Heart left ventricle (tissue), 16 donors: ENCODE measurements at regions not wholly inside any gene's neighbourhood (a gene's known extent, or its start where the extent isn't known, plus 50 kb on each side); places are given as distances from the start of the nearest gene placed in this dataset.
A peak's percentile ranks its signal among the peaks of the same experiment; 100 is the strongest.

ENCODE experiments used
- ATAC-seq, 4 donors: fragments of 200-7000 bp; cut with Tn5 transposase; one replicate each; pipeline ENCODE4 v1.9.1; 2020 to 2022; ENCODE audit warnings: moderate library complexity in 4 of 4, mild to moderate bottlenecking in 3 of 4, moderate number of reproducible peaks in 1 of 4
- DNase-seq, 5 donors: peaks; one replicate each; pipeline ENCODE4 v3.0.0-alpha.2; 2020
- H3K27ac ChIP-seq, 12 donors: fragments of 200-600 bp; sonication (generic) in 4 of 12; one replicate each; pipeline versions ENCODE4 v1.5.0 to v1.8.0; 2016 to 2022; ENCODE audit warnings: mild to moderate bottlenecking in 2 of 12
- H3K27me3 ChIP-seq, 9 donors: fragments of 200-600 bp; sonication (generic) in 2 of 9; one replicate each; pipeline versions ENCODE4 v1.5.1 to v1.8.0; 2016 to 2022; ENCODE audit warnings: mild to moderate bottlenecking in 3 of 9
- H3K36me3 ChIP-seq, 9 donors: fragments of 200-600 bp; sonication (generic) in 2 of 9; one replicate each; pipeline versions ENCODE4 v1.5.0 to v1.8.0; 2018 to 2022; ENCODE audit warnings: mild to moderate bottlenecking in 2 of 9
- H3K4me1 ChIP-seq, 12 donors: fragments of 200-600 bp; sonication (generic) in 4 of 12; one replicate each; pipeline versions ENCODE4 v1.5.0 to v1.8.0; 2016 to 2022; ENCODE audit warnings: mild to moderate bottlenecking in 3 of 12
- H3K4me3 ChIP-seq, 12 donors: fragments of 200-600 bp; sonication (generic) in 4 of 12; one replicate each; pipeline versions ENCODE4 v1.5.0 to v1.8.0; 2017 to 2022; ENCODE audit warnings: mild to moderate bottlenecking in 9 of 12, moderate library complexity in 4 of 12
- H3K9me3 ChIP-seq, 12 donors: fragments of 200-600 bp; sonication (generic) in 4 of 12; one replicate each; pipeline versions ENCODE4 v1.5.0 to v1.8.0; 2016 to 2022; ENCODE audit warnings: mild to moderate bottlenecking in 1 of 12
- POLR2A ChIP-seq, 2 donors: fragments of 450-650 bp; IDR thresholded peaks; one replicate each; pipeline ENCODE4 v1.6.1; 2017; ENCODE audit warnings: antibody characterized with exemption in 2 of 2, mild to moderate bottlenecking in 2 of 2, moderate library complexity in 2 of 2
- WGBS, 4 donors: extraction: QIAGEN DNeasy Blood & Tissue Kit in 2 of 4; methylation state at CpG; one replicate each; pipeline versions ENCODE4 v1.1.5 to v1.1.7; 2013 to 2018; 5-methylcytosine and 5-hydroxymethylcytosine counted together
- intact Hi-C, 10 donors: fragments of 100-400 bp; cut with DNase I; formaldehyde crosslinking; loops; one replicate each; pipeline versions ENCODE4 v1.11.1 to v1.14.2; 2022
- TF ChIP-seq, protein P1 (sequence below), 12 donors: fragments of 200-600 bp; sonication (generic) in 4 of 12; IDR thresholded peaks; one replicate each; pipeline versions ENCODE4 v1.5.0 to v1.8.0; 2018 to 2022; ENCODE audit warnings: antibody characterized with exemption in 12 of 12, mild to moderate bottlenecking in 5 of 12
- donor health status: ischemic (EF 13 %, LVEDD 7.1; RV severe dilation, severe dysfunction).
- donor health status: healthy with polysubstance abuse.
- donor health status: DM: no; HTN: yes; CAD: no.
- donor health status: DM: no; HTN: no; CAD: no.
- donor health status: ischemic (EF 25% LVEDD 6.9; RV normal size, moderate dysfunction).
- donor health status: ischemic (EF 25% LVEDD 5.7; RV mildly dilated, moderate dysfunction).
- donor health status: healthy.
- donor health status: DM: yes; HTN: yes; CAD: no.
- donor health status: ischemic (EF 35%, LVEDD 5.7; RV mildly dilated, moderate dysfunction).
- donor health status: nonischemic (EF 11% LVEDD 7.7; RV severe dilation, severe dysfunction).
- donor health status: DM: yes; HTN: yes; CAD: no.
- donor health status: PGD.
- donor health status: ischemic (EF 29% LVEDD 5.4; RV normal size, mild dysfunction).
- donor health status: nonischemic (EF 23%, LVEDD 6.1; RV moderate dilation, normal function).

DNA sequence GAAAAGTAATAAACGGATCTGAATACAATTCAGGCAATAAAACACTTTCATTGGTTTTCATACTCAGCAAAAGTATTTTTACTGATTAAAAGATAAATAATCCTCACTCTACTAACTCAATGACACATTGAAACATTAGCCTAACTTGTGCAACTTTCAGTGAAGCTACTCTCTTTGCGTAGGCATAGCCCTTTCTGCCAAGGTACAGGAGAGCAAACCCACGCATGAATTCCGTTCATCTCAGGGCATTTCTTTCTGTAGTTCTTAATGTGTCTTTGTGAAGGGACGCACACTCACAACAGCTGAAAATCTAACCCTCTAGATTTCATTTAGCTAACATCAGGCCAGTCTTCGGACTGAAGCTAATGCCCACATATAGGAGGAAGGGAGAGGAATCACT lies 66.4 kb upstream of the TLE1 start:
- no peak for ATAC-seq
- Histone ChIP-seq H3K27me3 (no peaks in the 10 kb centered on the region), H3K9me3 (no peaks in the 10 kb centered on the region), H3K4me1 (no peaks in the 10 kb centered on the region), H3K27ac (no peak overlapping the region), H3K4me3 (no peak overlapping the region), H3K36me3 (no peaks in the 10 kb centered on the region)
- intact Hi-C loops: loop anchor here in 1 of 10 donors (2.0 kb wide), 1 partner anchor 13 kb away; no protein-coding TSS in a partner anchor
- TF ChIP-seq, protein P1, sequence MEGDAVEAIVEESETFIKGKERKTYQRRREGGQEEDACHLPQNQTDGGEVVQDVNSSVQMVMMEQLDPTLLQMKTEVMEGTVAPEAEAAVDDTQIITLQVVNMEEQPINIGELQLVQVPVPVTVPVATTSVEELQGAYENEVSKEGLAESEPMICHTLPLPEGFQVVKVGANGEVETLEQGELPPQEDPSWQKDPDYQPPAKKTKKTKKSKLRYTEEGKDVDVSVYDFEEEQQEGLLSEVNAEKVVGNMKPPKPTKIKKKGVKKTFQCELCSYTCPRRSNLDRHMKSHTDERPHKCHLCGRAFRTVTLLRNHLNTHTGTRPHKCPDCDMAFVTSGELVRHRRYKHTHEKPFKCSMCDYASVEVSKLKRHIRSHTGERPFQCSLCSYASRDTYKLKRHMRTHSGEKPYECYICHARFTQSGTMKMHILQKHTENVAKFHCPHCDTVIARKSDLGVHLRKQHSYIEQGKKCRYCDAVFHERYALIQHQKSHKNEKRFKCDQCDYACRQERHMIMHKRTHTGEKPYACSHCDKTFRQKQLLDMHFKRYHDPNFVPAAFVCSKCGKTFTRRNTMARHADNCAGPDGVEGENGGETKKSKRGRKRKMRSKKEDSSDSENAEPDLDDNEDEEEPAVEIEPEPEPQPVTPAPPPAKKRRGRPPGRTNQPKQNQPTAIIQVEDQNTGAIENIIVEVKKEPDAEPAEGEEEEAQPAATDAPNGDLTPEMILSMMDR (IDR thresholded peaks at IDR 0.05): no peak
- no peak for TF ChIP-seq POLR2A (IDR thresholded peaks at IDR 0.05)
- no peak for DNase-seq
- 90 to 92% (median 90%) methylated on average over 6 of the region's 6 CpGs for WGBS, 4 donors

DNA sequence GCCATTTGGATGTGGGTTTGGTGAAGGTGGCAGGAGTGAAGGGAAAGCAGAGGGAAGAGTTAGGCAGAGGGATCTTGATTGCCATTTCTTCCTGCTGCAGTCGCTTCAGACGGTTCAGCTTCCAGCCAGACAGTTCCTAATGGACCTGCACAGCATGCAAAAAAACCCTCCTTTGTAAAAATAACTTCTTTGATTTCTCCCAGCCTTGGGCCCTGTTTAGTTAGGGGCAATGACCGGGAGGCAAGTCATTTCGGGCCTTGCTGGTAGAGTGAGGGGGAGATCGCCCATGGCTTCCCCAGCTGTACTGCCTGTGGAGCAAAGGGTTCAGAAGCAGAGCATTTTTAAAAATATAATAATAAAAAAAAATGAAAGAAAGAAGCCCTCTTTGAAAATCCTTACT lies 67.2 kb upstream of the TLE1 start:
- H3K27me3 ChIP-seq: no peaks in the 10 kb centered on the region
- intact Hi-C loops: loop anchor here in 1 of 10 donors (2.0 kb wide), 1 partner anchor 14 kb away; no protein-coding TSS in a partner anchor
- H3K36me3 ChIP-seq: no peaks in the 10 kb centered on the region
- H3K9me3 ChIP-seq: no peaks in the 10 kb centered on the region
- H3K27ac ChIP-seq: no peak overlapping the region
- H3K4me1 ChIP-seq: no peaks in the 10 kb centered on the region
- 83 to 90% (median 88%) methylated on average over 5 of the region's 5 CpGs for WGBS, 4 donors
- DNase-seq: no peak
- TF ChIP-seq POLR2A (IDR thresholded peaks at IDR 0.05): no peak
- TF ChIP-seq, protein P1 (IDR thresholded peaks at IDR 0.05): no peak
- H3K4me3 ChIP-seq: no peak overlapping the region
- no peak for ATAC-seq

DNA sequence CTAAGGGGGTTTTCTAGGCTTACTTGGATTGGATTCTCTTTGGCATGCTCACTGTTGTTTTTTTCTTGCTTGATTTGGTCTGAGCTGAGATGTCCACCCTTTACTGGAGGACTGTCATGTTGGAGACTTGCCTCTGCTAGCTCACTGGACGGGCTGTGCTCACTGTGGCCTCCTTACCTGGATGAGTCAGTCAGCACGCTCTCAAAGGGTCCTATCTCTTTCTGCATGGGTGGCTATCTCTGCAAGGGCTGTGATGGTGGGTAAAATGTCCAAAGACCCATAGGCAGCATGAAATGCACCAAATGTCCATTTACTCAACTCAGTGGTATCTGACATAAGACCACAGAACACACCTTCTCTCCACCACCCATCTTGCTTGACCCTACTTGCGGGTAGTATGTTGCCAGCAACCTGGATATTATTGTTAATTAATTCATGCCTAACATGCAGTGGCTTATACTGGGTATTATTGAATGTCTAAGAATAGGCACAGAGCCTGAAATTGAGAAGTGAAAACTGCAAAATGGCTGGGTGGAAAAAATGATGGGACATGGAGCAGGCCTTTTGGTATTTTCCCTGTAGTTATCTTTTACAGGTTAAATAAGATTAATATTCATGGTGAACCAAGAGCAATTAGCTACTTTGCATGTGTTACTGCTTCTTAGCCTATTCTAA lies 68.9 kb upstream of the TLE1 start:
- DNase-seq (no peak), ATAC-seq (no peak)
- Histone ChIP-seq H3K4me1 (no peaks in the 10 kb centered on the region), H3K27me3 (no peaks in the 10 kb centered on the region), H3K36me3 (no peaks in the 10 kb centered on the region), H3K4me3 (no peak overlapping the region), H3K27ac (no peak overlapping the region), H3K9me3 (no peaks in the 10 kb centered on the region)
- no peak for TF ChIP-seq POLR2A (IDR thresholded peaks at IDR 0.05)
- TF ChIP-seq, protein P1 (IDR thresholded peaks at IDR 0.05): no peak
- intact Hi-C loops: no loop called here
- 81 to 100% (median 95%) methylated on average over 3 of the region's 3 CpGs for WGBS, 4 donors

DNA sequence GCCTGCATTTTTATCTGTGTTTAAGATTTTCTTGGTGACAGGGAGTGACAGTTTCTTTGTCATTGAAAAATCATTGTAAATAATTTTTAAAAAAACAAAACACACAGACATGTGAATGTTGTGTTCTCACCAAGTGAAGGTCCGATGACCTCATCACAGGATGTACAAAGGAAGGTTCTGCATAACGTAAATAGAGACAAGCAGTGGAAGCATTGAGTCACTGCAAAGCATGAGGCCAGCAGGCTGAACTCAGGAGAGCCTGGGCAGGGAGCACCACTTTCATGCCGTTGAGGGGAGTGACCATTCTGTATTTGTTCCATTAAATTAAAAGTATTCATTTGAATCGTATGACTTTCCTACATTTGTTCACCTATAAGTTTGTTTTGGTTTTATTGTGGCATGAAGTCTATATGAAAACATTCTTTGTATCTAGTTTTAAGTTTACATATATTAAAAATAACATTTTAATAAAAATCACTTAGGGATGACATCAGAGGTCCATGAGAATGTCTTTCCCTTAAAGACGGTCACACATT lies 70.4 kb upstream of the TLE1 start:
- DNase-seq: no peak
- Histone ChIP-seq H3K36me3 (no peaks in the 10 kb centered on the region), H3K27me3 (no peaks in the 10 kb centered on the region), H3K27ac (no peak overlapping the region), H3K4me1 (no peaks in the 10 kb centered on the region), H3K4me3 (no peak overlapping the region), H3K9me3 (no peaks in the 10 kb centered on the region)
- ATAC-seq: peak in 2 of 4 donors; percentile 65 to 90
- 59 to 65% (median 64%) methylated on average over 5 of the region's 5 CpGs for WGBS, 4 donors
- no peak for TF ChIP-seq POLR2A (IDR thresholded peaks at IDR 0.05)
- TF ChIP-seq, protein P1 (IDR thresholded peaks at IDR 0.05): no peak
- intact Hi-C loops: no loop called here
